HL-60 (cell line): ENCODE measurements at regions not wholly inside any gene's neighbourhood (a gene's known extent, or its start where the extent isn't known, plus 50 kb on each side); places are given as distances from the start of the nearest gene placed in this dataset.

Experiments used
- DNase-seq, 2 experiments: peaks; one replicate each; pipeline ENCODE4 v3.0.0-alpha.2; 2010 to 2020; ENCODE audit warnings: low read depth in 1 of 2, low spot score in 1 of 2
- H3K27ac ChIP-seq: fragments of 250-450 bp; sonication (Bioruptor Pico); replicated peaks from 2 replicates; pipeline ENCODE4 v1.5.1; 2020; ENCODE audit warnings: mild to moderate bottlenecking, moderate library complexity
- H3K27me3 ChIP-seq: fragments of 250-450 bp; sonication (Bioruptor Pico); 2 replicates; pipeline ENCODE4 v1.5.1; 2021; ENCODE audit warnings: mild to moderate bottlenecking, moderate library complexity; ENCODE audit not compliant: insufficient read depth, poor library complexity, severe bottlenecking
- H3K4me3 ChIP-seq: replicated peaks from 2 replicates; pipeline ENCODE4 v1.5.1; 2011; ENCODE audit warnings: mild to moderate bottlenecking, control low read depth, low read length; ENCODE audit not compliant: insufficient read depth
- CTCF ChIP-seq: IDR thresholded peaks from one replicate; pipeline ENCODE4 v1.5.1; 2011; ENCODE audit warnings: low read length, control low read depth, inconsistent platforms; ENCODE audit not compliant: insufficient read depth
- GABPA ChIP-seq: IDR thresholded peaks from 2 replicates; pipeline ENCODE4 v1.6.1; 2012; ENCODE audit warnings: low read depth
- POLR2AphosphoS5 ChIP-seq: IDR thresholded peaks from 2 replicates; pipeline ENCODE4 v1.6.1; 2012; ENCODE audit warnings: low read depth
- REST ChIP-seq: IDR thresholded peaks from 2 replicates; pipeline ENCODE4 v1.6.1; 2012; ENCODE audit warnings: low read depth; ENCODE audit not compliant: insufficient replicate concordance
- SPI1 ChIP-seq: IDR thresholded peaks from 2 replicates; pipeline ENCODE4 v1.6.1; 2012; ENCODE audit warnings: low read depth, mild to moderate bottlenecking, borderline replicate concordance

- no peak overlapping the region for H3K4me3 ChIP-seq
- no peaks in the 10 kb centered on the region for H3K27me3 ChIP-seq
- H3K27ac ChIP-seq: no peak overlapping the region
- no peak for DNase-seq
- TF ChIP-seq GABPA (no peak), REST (no peak), SPI1 (no peak), CTCF (no peak), POLR2AphosphoS5 (no peak)
These were observed 462.6 kb upstream of the MAF start for GRCh38 chr16:80063031-80063712.

- no peaks in the 10 kb centered on the region for H3K27me3 ChIP-seq
- no peak for DNase-seq
- H3K4me3 ChIP-seq: no peak overlapping the region
- no peak overlapping the region for H3K27ac ChIP-seq
- no peak for TF ChIP-seq REST
- no peak for TF ChIP-seq GABPA
- no peak for TF ChIP-seq POLR2AphosphoS5
- no peak for TF ChIP-seq SPI1
- no peak for TF ChIP-seq CTCF
These were observed 462.0 kb upstream of the MAF start for GRCh38 chr16:80062361-80063030.

- H3K27me3 ChIP-seq: no peaks in the 10 kb centered on the region
- DNase-seq: no peak
- TF ChIP-seq SPI1 (no peak), REST (no peak), GABPA (no peak), POLR2AphosphoS5 (no peak), CTCF (no peak)
- no peak overlapping the region for H3K27ac ChIP-seq
- no peak overlapping the region for H3K4me3 ChIP-seq
These were observed 459.9 kb upstream of the MAF start for GRCh38 chr16:80060470-80060869.
